DMS79 (cell line): ENCODE measurements at regions not wholly inside any gene's neighbourhood (a gene's known extent, or its start where the extent isn't known, plus 50 kb on each side); places are given as distances from the start of the nearest gene placed in this dataset.

Source experiments
- DNase-seq: peaks from one replicate; lab custom pipeline; 2025; lab: John Stamatoyannopoulos, UW

GRCh38 chr6:79302341-79302740 is 67.9 kb upstream of the HMGN3 start:
- DNase-seq = no peak

GRCh38 chr6:79301290-79301689 is 66.8 kb upstream of the HMGN3 start:
- DNase-seq = no peak

GRCh38 chr6:79296211-79296610 is 61.7 kb upstream of the HMGN3 start:
- DNase-seq = no peak
